Choroid plexus epithelial cell (primary cell): ENCODE measurements at regions not wholly inside any gene's neighbourhood (a gene's known extent, or its start where the extent isn't known, plus 50 kb on each side); places are given as distances from the start of the nearest gene placed in this dataset.

ENCODE experiments used
- DNase-seq: peaks from one replicate; pipeline ENCODE4 v3.0.0-alpha.2; 2010; ENCODE audit warnings: low read depth
- H3K4me3 ChIP-seq: 2 replicates; pipeline ENCODE4 v1.5.1; 2011; ENCODE audit warnings: low read depth, mild to moderate bottlenecking, control low read depth, low read length, moderate library complexity
- CTCF ChIP-seq: conservative IDR thresholded peaks from 2 replicates; pipeline ENCODE4 v1.5.1; 2011; ENCODE audit warnings: low read depth, mild to moderate bottlenecking, control low read depth, inconsistent platforms, low read length, moderate library complexity

- TF ChIP-seq CTCF = no peak
- DNase-seq = no peak
- H3K4me3 ChIP-seq = no peak overlapping the region
These were observed 98.3 kb upstream of the EOLA2 start for GRCh38 chrX:150036641-150037040.

- no peak overlapping the region for H3K4me3 ChIP-seq
- TF ChIP-seq CTCF = no peak
- no peak for DNase-seq
These were observed 98.8 kb upstream of the EOLA2 start for GRCh38 chrX:150037041-150037440.

- DNase-seq = peak; percentile 58
- H3K4me3 ChIP-seq = no peak overlapping the region
- no peak for TF ChIP-seq CTCF
These were observed 100.0 kb upstream of the EOLA2 start for GRCh38 chrX:150038315-150038714.

- TF ChIP-seq CTCF = no peak
- no peak overlapping the region for H3K4me3 ChIP-seq
- DNase-seq = peak; percentile 43
These were observed 100.8 kb upstream of the EOLA2 start for GRCh38 chrX:150038986-150039599.

- TF ChIP-seq CTCF = no peak
- H3K4me3 ChIP-seq = no peak overlapping the region
- no peak for DNase-seq
These were observed 102.9 kb upstream of the EOLA2 start for GRCh38 chrX:150041208-150041607.

GRCh38 chrX:150044556-150044955 is 106.3 kb upstream of the EOLA2 start:
- TF ChIP-seq CTCF = no peak
- no peak overlapping the region for H3K4me3 ChIP-seq

GRCh38 chrX:150047818-150048217 is 109.5 kb upstream of the EOLA2 start:
- H3K4me3 ChIP-seq = no peak overlapping the region
- DNase-seq = no peak
- no peak for TF ChIP-seq CTCF

More at GRCh38 chrX:150044556-150044955, 106.3 kb upstream of the EOLA2 start:
- DNase-seq = peak; percentile 35
